C4-2B (cell line): ENCODE measurements at regions not wholly inside any gene's neighbourhood (a gene's known extent, or its start where the extent isn't known, plus 50 kb on each side); places are given as distances from the start of the nearest gene placed in this dataset.

ENCODE experiments used
- ZFX ChIP-seq: fragments of 450-650 bp; IDR thresholded peaks from 2 replicates; pipeline ENCODE4 v1.6.1; 2017
- TF ChIP-seq, protein P1 (sequence below): fragments of 450-650 bp; conservative IDR thresholded peaks from 2 replicates; pipeline ENCODE4 v1.5.1; 2017; ENCODE audit warnings: mild to moderate bottlenecking

DNA sequence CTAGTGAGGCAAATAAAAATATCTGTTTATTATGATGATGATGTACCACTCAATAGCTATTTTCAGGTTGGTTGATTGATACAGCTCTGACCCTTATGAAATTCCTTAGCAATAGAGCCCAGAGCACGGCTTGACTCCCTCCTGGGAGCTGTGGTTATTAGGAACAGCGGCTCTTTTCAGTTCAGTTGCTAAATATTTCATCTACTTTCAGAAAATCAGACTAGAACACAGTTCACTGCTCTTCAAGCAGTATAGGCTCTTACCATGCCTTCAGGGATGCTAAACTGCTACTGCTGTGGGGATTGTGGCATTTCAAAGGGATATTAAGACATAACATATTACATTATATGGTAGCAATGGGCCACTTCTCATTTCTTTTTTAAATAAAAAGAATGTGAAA, 218.8 kb downstream of the SNCA start:
- TF ChIP-seq, protein P1, sequence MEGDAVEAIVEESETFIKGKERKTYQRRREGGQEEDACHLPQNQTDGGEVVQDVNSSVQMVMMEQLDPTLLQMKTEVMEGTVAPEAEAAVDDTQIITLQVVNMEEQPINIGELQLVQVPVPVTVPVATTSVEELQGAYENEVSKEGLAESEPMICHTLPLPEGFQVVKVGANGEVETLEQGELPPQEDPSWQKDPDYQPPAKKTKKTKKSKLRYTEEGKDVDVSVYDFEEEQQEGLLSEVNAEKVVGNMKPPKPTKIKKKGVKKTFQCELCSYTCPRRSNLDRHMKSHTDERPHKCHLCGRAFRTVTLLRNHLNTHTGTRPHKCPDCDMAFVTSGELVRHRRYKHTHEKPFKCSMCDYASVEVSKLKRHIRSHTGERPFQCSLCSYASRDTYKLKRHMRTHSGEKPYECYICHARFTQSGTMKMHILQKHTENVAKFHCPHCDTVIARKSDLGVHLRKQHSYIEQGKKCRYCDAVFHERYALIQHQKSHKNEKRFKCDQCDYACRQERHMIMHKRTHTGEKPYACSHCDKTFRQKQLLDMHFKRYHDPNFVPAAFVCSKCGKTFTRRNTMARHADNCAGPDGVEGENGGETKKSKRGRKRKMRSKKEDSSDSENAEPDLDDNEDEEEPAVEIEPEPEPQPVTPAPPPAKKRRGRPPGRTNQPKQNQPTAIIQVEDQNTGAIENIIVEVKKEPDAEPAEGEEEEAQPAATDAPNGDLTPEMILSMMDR, result no peak
- TF ChIP-seq ZFX, result no peak
